Stomach (tissue), 8 donors: ENCODE measurements at regions not wholly inside any gene's neighbourhood (a gene's known extent, or its start where the extent isn't known, plus 50 kb on each side); places are given as distances from the start of the nearest gene placed in this dataset.

ENCODE experiments used
- DNase-seq, 2 donors: peaks; one replicate each; pipeline versions ENCODE4 v3.0.0 to v3.0.0-alpha.2; 2013 to 2019
- H3K27ac ChIP-seq, 5 donors: fragments of 200-600 bp in 4 of 5; sonication (generic) in 4 of 5; one replicate each; pipeline ENCODE4 v1.5.1; 2013 to 2019; ENCODE audit warnings: mild to moderate bottlenecking in 1 of 5, moderate library complexity in 1 of 5
- H3K27me3 ChIP-seq, 3 donors: fragments of 200-600 bp; sonication (generic); one replicate each; pipeline ENCODE4 v1.5.1; 2017 to 2019; ENCODE audit warnings: mixed run types in 1 of 3
- H3K36me3 ChIP-seq, 4 donors: fragments of 200-600 bp; sonication (generic); 1 replicate in 3 of 4; 2 replicates in 1 of 4; pipeline ENCODE4 v1.5.1; 2016 to 2019
- H3K4me1 ChIP-seq, 4 donors: fragments of 200-600 bp; sonication (generic); one replicate each; pipeline ENCODE4 v1.5.1; 2016 to 2019
- H3K4me3 ChIP-seq, 4 donors: fragments of 200-600 bp; sonication (generic) in 3 of 4; one replicate each; pipeline ENCODE4 v1.5.1; 2016 to 2019; ENCODE audit warnings: mild to moderate bottlenecking in 1 of 4
- H3K9me3 ChIP-seq, 4 donors: fragments of 200-600 bp; sonication (generic); one replicate each; pipeline ENCODE4 v1.5.1; 2016 to 2019
- CTCF ChIP-seq, 7 experiments: fragments of 450-650 bp in 4 of 7; fragments of 200-600 bp in 3 of 7; sonication (generic) in 3 of 7; IDR thresholded peaks; one replicate each; pipeline ENCODE4 v1.5.1; 2016 to 2019; ENCODE audit warnings: antibody characterized with exemption in 7 of 7, control low read depth in 2 of 7, mild to moderate bottlenecking in 1 of 7
- EP300 ChIP-seq: sonication (generic); formaldehyde crosslinking; IDR thresholded peaks from one replicate; pipeline ENCODE4 v1.6.1; 2017; ENCODE audit warnings: antibody characterized with exemption
- POLR2A ChIP-seq, 4 donors: fragments of 450-650 bp; IDR thresholded peaks; one replicate each; pipeline ENCODE4 v1.6.1; 2016; ENCODE audit warnings: antibody characterized with exemption in 4 of 4, control low read depth in 2 of 4, mild to moderate bottlenecking in 1 of 4, moderate library complexity in 1 of 4
- POLR2AphosphoS5 ChIP-seq, 3 donors: sonication (generic); formaldehyde crosslinking; IDR thresholded peaks; one replicate each; pipeline ENCODE4 v1.6.1; 2016; ENCODE audit warnings: antibody characterized with exemption in 3 of 3
- WGBS, 5 donors: extraction: QIAGEN DNeasy Blood & Tissue Kit in 3 of 5; methylation state at CpG; one replicate each; pipeline versions ENCODE4 v1.1.5 to v1.1.7; 2013 to 2018; 5-methylcytosine and 5-hydroxymethylcytosine counted together
- intact Hi-C: fragments of 100-400 bp; cut with DNase I; formaldehyde crosslinking; loops from one replicate; pipeline ENCODE4 v1.15.1; 2023; ENCODE audit warnings: low total_unique reads
- donor health status: healthy with polysubstance abuse.
- donor health status: Bipolar disorder and iron deficiency.
- donor health status: healthy.

- H3K27me3 ChIP-seq: no peaks in the 10 kb centered on the region
- peaks cover 0 to 3% (median 0%) of the 10 kb centered on the region in 4 donors for H3K9me3 ChIP-seq
- H3K4me1 ChIP-seq: no peaks in the 10 kb centered on the region
- DNase-seq: no peak
- 67 to 97% (median 95%) methylated on average over 1 of the region's 1 CpG for WGBS, 5 donors
- no peak overlapping the region for H3K27ac ChIP-seq
- no peaks in the 10 kb centered on the region for H3K36me3 ChIP-seq
- H3K4me3 ChIP-seq: no peak overlapping the region
- no peak for TF ChIP-seq CTCF (IDR thresholded peaks at IDR 0.05)
- no peak for TF ChIP-seq EP300
- no peak for TF ChIP-seq POLR2AphosphoS5 (IDR thresholded peaks at IDR 0.05)
- no peak for TF ChIP-seq POLR2A (IDR thresholded peaks at IDR 0.05)
- intact Hi-C loops: no loop called here
Observed at GRCh38 chr2:56624181-56624580, 440.4 kb downstream of the CCDC85A start.

GRCh38 chr2:56626927-56627326 lies 443.1 kb downstream of the CCDC85A start:
- Histone ChIP-seq H3K9me3 (no peaks in the 10 kb centered on the region), H3K4me1 (no peaks in the 10 kb centered on the region), H3K36me3 (no peaks in the 10 kb centered on the region), H3K4me3 (no peak overlapping the region), H3K27me3 (no peaks in the 10 kb centered on the region), H3K27ac (no peak overlapping the region)
- WGBS, 5 donors: 72 to 85% (median 78%) methylated on average over 3 of the region's 3 CpGs
- TF ChIP-seq EP300: no peak
- no peak for TF ChIP-seq CTCF (IDR thresholded peaks at IDR 0.05)
- no peak for TF ChIP-seq POLR2AphosphoS5 (IDR thresholded peaks at IDR 0.05)
- no peak for TF ChIP-seq POLR2A (IDR thresholded peaks at IDR 0.05)
- DNase-seq: no peak
- intact Hi-C loops: no loop called here

- no peaks in the 10 kb centered on the region for H3K36me3 ChIP-seq
- no peak overlapping the region for H3K4me3 ChIP-seq
- no peak for DNase-seq
- intact Hi-C loops: no loop called here
- no peak overlapping the region for H3K27ac ChIP-seq
- 76 to 89% (median 86%) methylated on average over 2 of the region's 2 CpGs for WGBS, 5 donors
- no peaks in the 10 kb centered on the region for H3K4me1 ChIP-seq
- TF ChIP-seq EP300 (no peak), CTCF (IDR thresholded peaks at IDR 0.05) (no peak), POLR2AphosphoS5 (IDR thresholded peaks at IDR 0.05) (no peak), POLR2A (IDR thresholded peaks at IDR 0.05) (no peak)
- no peaks in the 10 kb centered on the region for H3K9me3 ChIP-seq
- no peaks in the 10 kb centered on the region for H3K27me3 ChIP-seq
Observed at GRCh38 chr2:56630286-56630685, 446.5 kb downstream of the CCDC85A start.

GRCh38 chr2:56647997-56648396 lies 464.2 kb downstream of the CCDC85A start:
- no peak overlapping the region for H3K27ac ChIP-seq
- no peaks in the 10 kb centered on the region for H3K36me3 ChIP-seq
- H3K4me1 ChIP-seq: no peaks in the 10 kb centered on the region
- no peaks in the 10 kb centered on the region for H3K9me3 ChIP-seq
- TF ChIP-seq POLR2AphosphoS5 (IDR thresholded peaks at IDR 0.05): no peak
- TF ChIP-seq CTCF (IDR thresholded peaks at IDR 0.05): no peak
- no peak for TF ChIP-seq POLR2A (IDR thresholded peaks at IDR 0.05)
- no peak for TF ChIP-seq EP300
- WGBS, 5 donors: 74 to 83% (median 76%) methylated on average over 1 of the region's 1 CpG
- no peak for DNase-seq
- intact Hi-C loops: no loop called here
- no peaks in the 10 kb centered on the region for H3K27me3 ChIP-seq
- no peak overlapping the region for H3K4me3 ChIP-seq
